Progenitor cell of endocrine pancreas (in vitro differentiated cells): ENCODE measurements at regions not wholly inside any gene's neighbourhood (a gene's known extent, or its start where the extent isn't known, plus 50 kb on each side); places are given as distances from the start of the nearest gene placed in this dataset.

Experiments
- DNase-seq: peaks from one replicate; pipeline ENCODE4 v3.0.0; 2021; ENCODE audit warnings: low spot score; ENCODE audit not compliant: unreplicated experiment
- H3K27ac Mint-ChIP-seq: 2 replicates; pipeline ENCODE4 v1.8.0; 2021; ENCODE audit warnings: mild to moderate bottlenecking, moderate library complexity, mixed read lengths
- H3K27me3 Mint-ChIP-seq: 2 replicates; pipeline ENCODE4 v1.8.0; 2021; ENCODE audit warnings: mixed read lengths
- H3K36me3 Mint-ChIP-seq: 2 replicates; pipeline ENCODE4 v1.8.0; 2022; ENCODE audit warnings: mixed read lengths; ENCODE audit not compliant: insufficient read depth
- H3K4me1 Mint-ChIP-seq: 2 replicates; pipeline ENCODE4 v1.8.0; 2021; ENCODE audit warnings: low read depth, mixed read lengths
- H3K4me3 Mint-ChIP-seq: 2 replicates; pipeline ENCODE4 v1.8.0; 2021; ENCODE audit warnings: low read depth, mild to moderate bottlenecking, moderate library complexity, mixed read lengths
- H3K9me3 Mint-ChIP-seq: 2 replicates; pipeline ENCODE4 v1.8.0; 2021; ENCODE audit warnings: low read depth, mixed read lengths
- TF ChIP-seq, protein P1 (sequence below): fragments of 200-600 bp; sonication (generic); IDR thresholded peaks from one replicate; pipeline ENCODE4 v1.5.0; 2021; ENCODE audit warnings: antibody characterized with exemption, mild to moderate bottlenecking; ENCODE audit not compliant: unreplicated experiment

GRCh38 chr6:71544906-71545305 lies 256.3 kb downstream of the OGFRL1 start:
- H3K4me3 Mint-ChIP-seq = no peak overlapping the region

GRCh38 chr6:71545905-71546304 lies 257.3 kb downstream of the OGFRL1 start:
- Mint-ChIP-seq H3K36me3 (no peaks in the 10 kb centered on the region), H3K4me3 (no peak overlapping the region), H3K9me3 (no peaks in the 10 kb centered on the region), H3K27ac (no peak overlapping the region), H3K4me1 (no peaks in the 10 kb centered on the region), H3K27me3 (no peaks in the 10 kb centered on the region)
- DNase-seq = no peak
- TF ChIP-seq, protein P1, sequence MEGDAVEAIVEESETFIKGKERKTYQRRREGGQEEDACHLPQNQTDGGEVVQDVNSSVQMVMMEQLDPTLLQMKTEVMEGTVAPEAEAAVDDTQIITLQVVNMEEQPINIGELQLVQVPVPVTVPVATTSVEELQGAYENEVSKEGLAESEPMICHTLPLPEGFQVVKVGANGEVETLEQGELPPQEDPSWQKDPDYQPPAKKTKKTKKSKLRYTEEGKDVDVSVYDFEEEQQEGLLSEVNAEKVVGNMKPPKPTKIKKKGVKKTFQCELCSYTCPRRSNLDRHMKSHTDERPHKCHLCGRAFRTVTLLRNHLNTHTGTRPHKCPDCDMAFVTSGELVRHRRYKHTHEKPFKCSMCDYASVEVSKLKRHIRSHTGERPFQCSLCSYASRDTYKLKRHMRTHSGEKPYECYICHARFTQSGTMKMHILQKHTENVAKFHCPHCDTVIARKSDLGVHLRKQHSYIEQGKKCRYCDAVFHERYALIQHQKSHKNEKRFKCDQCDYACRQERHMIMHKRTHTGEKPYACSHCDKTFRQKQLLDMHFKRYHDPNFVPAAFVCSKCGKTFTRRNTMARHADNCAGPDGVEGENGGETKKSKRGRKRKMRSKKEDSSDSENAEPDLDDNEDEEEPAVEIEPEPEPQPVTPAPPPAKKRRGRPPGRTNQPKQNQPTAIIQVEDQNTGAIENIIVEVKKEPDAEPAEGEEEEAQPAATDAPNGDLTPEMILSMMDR = no peak

More at GRCh38 chr6:71544906-71545305, 256.3 kb downstream of the OGFRL1 start:
- no peak for DNase-seq
- Mint-ChIP-seq H3K4me1 (no peaks in the 10 kb centered on the region), H3K27me3 (no peaks in the 10 kb centered on the region), H3K9me3 (no peaks in the 10 kb centered on the region), H3K27ac (no peak overlapping the region), H3K36me3 (no peaks in the 10 kb centered on the region)
- TF ChIP-seq, protein P1 = no peak

GRCh38 chr6:71551798-71552197 lies 263.2 kb downstream of the OGFRL1 start:
- Mint-ChIP-seq H3K4me3 (no peak overlapping the region), H3K27me3 (no peaks in the 10 kb centered on the region), H3K27ac (no peak overlapping the region), H3K9me3 (peaks cover 21% of the 10 kb centered on the region), H3K36me3 (peaks cover 3% of the 10 kb centered on the region), H3K4me1 (no peaks in the 10 kb centered on the region)
- TF ChIP-seq, protein P1 = no peak
- no peak for DNase-seq

DNA sequence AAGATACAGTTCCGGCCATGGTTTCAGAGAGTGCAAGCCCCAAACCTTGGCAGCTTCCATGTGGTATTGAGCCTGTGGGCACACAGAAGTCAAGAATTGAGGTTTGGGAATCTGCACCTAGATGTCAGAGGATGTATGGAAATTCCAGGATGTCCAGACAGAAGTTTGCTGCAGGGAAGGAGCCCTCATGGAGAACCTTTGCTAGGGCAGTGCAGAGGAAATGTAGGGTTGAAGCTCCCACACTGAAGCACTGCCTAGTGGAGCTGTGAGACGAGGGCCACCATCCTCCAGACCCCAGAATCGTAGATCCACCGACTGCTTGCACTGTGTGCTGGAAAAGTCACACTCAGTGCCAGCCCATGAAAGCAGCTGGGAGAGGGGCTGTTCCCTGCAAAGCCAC lies 267.5 kb downstream of the OGFRL1 start:
- no peak for DNase-seq
- H3K36me3 Mint-ChIP-seq = peaks cover 3% of the 10 kb centered on the region
- no peaks in the 10 kb centered on the region for H3K27me3 Mint-ChIP-seq
- no peaks in the 10 kb centered on the region for H3K4me1 Mint-ChIP-seq
- H3K9me3 Mint-ChIP-seq = peaks cover 43% of the 10 kb centered on the region
- TF ChIP-seq, protein P1 = no peak
- no peak overlapping the region for H3K27ac Mint-ChIP-seq
- H3K4me3 Mint-ChIP-seq = no peak overlapping the region

DNA sequence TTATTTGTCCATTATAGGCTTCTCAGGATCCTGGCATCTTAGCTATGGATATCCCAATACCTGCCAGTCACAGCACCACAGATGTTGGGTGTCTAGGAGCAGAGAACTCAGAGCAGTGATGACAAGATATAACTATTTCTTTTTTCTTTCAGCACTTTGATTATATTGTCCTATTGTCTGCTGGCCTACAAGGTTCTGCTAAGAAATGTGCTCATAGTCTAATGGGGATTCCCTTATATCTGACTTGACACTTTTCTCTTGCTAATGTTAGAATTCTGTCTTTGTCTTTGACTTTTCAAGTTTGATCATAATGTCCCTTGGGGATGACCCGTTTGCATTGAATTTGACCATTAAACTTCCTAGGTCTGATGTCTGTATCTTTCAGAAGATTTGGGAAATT lies 270.4 kb downstream of the OGFRL1 start:
- TF ChIP-seq, protein P1 = no peak
- H3K4me1 Mint-ChIP-seq = no peaks in the 10 kb centered on the region
- H3K9me3 Mint-ChIP-seq = peaks cover 39% of the 10 kb centered on the region
- no peak for DNase-seq
- no peak overlapping the region for H3K4me3 Mint-ChIP-seq
- H3K27ac Mint-ChIP-seq = no peak overlapping the region
- H3K27me3 Mint-ChIP-seq = no peaks in the 10 kb centered on the region
- H3K36me3 Mint-ChIP-seq = peaks cover 3% of the 10 kb centered on the region
